HFFc6 (cell line): ENCODE measurements at regions not wholly inside any gene's neighbourhood (a gene's known extent, or its start where the extent isn't known, plus 50 kb on each side); places are given as distances from the start of the nearest gene placed in this dataset.

Experiments
- DNase-seq: peaks from one replicate; pipeline ENCODE4 v3.0.0-alpha.2; 2018
- H3K27ac Mint-ChIP-seq: 2 replicates; pipeline ENCODE4 v1.8.0; 2020; ENCODE audit warnings: mild to moderate bottlenecking, mixed read lengths
- H3K27me3 Mint-ChIP-seq: 2 replicates; pipeline ENCODE4 v1.8.0; 2021; ENCODE audit warnings: mild to moderate bottlenecking, moderate library complexity, mixed read lengths; ENCODE audit not compliant: insufficient read depth
- H3K36me3 Mint-ChIP-seq: 2 replicates; pipeline ENCODE4 v1.8.0; 2021; ENCODE audit warnings: low read depth, mixed read lengths
- H3K4me1 Mint-ChIP-seq: 2 replicates; pipeline ENCODE4 v1.8.0; 2020; ENCODE audit warnings: low read depth, mixed read lengths
- H3K4me3 Mint-ChIP-seq: 2 replicates; pipeline ENCODE4 v1.8.0; 2020; ENCODE audit warnings: mild to moderate bottlenecking, moderate library complexity, mixed read lengths
- H3K9me3 Mint-ChIP-seq: 2 replicates; pipeline ENCODE4 v1.8.0; 2020; ENCODE audit warnings: mild to moderate bottlenecking, mixed read lengths
- CTCF ChIP-seq: fragments of 200-600 bp; sonication (generic); IDR thresholded peaks from 2 replicates; pipeline ENCODE4 v1.5.0; 2021; ENCODE audit warnings: antibody characterized with exemption, mild to moderate bottlenecking

DNA sequence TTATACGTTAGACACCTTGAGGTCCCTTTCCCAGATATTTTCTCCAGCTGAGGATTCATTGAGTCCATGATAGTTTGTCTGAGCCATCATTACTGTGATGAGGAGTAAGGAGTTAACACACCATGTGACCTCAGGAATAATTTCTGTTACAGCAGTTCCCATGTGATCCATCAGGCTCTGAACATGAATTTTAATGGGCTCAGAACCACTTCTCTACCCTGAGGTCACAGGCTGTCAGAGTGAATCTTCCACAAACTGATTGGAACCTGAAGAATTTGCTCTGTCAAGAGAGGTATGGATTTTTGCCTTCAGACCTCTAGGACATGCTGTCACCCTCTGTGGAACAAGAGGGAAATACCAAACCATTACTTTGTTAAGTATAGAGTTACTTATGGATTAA is 81.0 kb downstream of the NTMT2 start:
- Mint-ChIP-seq H3K4me1 (peaks cover 15% of the 10 kb centered on the region; the same call in 1 of the 2 replicates), H3K27me3 (no peaks in the 10 kb centered on the region; the same call in 1 of the 2 replicates), H3K9me3 (no peaks in the 10 kb centered on the region), H3K4me3 (no peak overlapping the region), H3K36me3 (no peaks in the 10 kb centered on the region), H3K27ac (no peak overlapping the region)
- DNase-seq = no peak
- no peak for TF ChIP-seq CTCF

DNA sequence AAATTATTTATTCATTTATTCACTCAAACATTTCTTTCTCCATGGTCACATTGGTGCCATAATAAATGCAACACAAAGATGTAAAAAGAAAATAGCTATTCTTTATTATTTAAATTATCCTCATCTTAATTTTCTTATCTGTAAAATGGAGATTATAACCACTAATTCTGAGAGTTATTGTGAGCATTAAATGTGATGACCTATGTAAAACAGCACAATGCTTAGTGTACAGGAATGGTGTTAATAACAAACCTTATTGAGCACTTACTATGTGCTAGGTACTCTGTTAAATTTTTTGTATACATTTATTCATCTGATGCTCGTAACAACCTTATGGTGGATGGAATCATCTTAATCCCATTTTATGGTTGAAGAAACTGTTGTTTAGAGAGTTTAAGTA is 84.6 kb downstream of the NTMT2 start:
- H3K4me3 Mint-ChIP-seq = no peak overlapping the region
- no peak overlapping the region for H3K27ac Mint-ChIP-seq
- no peak for TF ChIP-seq CTCF
- peaks cover 19% of the 10 kb centered on the region; the same call in 1 of the 2 replicates for H3K4me1 Mint-ChIP-seq
- no peaks in the 10 kb centered on the region for H3K36me3 Mint-ChIP-seq
- H3K27me3 Mint-ChIP-seq = no peaks in the 10 kb centered on the region
- no peak for DNase-seq
- no peaks in the 10 kb centered on the region for H3K9me3 Mint-ChIP-seq

- peaks cover 7% of the 10 kb centered on the region; the same call in 1 of the 2 replicates for H3K4me1 Mint-ChIP-seq
- no peaks in the 10 kb centered on the region for H3K9me3 Mint-ChIP-seq
- H3K36me3 Mint-ChIP-seq = no peaks in the 10 kb centered on the region
- H3K27me3 Mint-ChIP-seq = no peaks in the 10 kb centered on the region
- no peak for TF ChIP-seq CTCF
- no peak overlapping the region for H3K4me3 Mint-ChIP-seq
- H3K27ac Mint-ChIP-seq = no peak overlapping the region
- DNase-seq = no peak
Observed at GRCh38 chr1:170231662-170232061, 85.9 kb downstream of the NTMT2 start.

DNA sequence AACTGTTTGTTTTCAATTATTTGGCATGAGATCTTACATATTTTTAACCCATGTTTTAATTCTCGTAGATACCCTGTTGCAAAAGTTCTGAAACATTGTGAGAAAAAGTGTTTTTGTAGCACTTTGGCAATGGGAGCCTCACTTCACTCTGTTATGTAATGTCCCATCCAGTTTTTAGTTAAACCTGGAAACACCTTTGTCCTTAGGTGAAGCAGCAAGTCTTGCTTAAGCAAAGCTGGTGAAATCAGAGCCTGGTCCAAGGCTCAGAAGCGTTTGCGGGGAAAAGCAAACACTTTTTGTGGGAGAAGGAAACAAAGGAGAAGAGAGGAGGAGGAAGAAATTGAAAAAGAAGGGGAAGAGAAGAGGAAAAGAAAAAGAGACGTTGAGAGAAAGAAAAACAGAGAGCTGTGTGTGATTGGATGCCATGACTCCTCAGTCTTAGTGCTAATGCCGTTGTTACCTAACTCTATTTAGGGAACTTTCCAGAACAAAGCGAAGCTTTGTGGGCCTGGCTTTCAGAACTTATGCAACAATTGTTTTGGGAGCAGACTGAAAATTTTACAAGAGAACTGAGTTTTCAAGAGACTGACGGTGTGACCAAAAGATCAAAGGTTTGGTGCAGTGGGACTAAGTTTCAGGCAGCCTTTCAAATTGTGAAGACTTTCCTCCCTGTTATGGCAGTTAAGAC is 93.1 kb downstream of the NTMT2 start:
- no peaks in the 10 kb centered on the region for H3K36me3 Mint-ChIP-seq
- no peaks in the 10 kb centered on the region for H3K9me3 Mint-ChIP-seq
- H3K4me3 Mint-ChIP-seq = no peak overlapping the region
- H3K4me1 Mint-ChIP-seq = peaks cover 19% of the 10 kb centered on the region
- no peak overlapping the region for H3K27ac Mint-ChIP-seq
- TF ChIP-seq CTCF = no peak
- DNase-seq = no peak
- H3K27me3 Mint-ChIP-seq = no peaks in the 10 kb centered on the region

DNA sequence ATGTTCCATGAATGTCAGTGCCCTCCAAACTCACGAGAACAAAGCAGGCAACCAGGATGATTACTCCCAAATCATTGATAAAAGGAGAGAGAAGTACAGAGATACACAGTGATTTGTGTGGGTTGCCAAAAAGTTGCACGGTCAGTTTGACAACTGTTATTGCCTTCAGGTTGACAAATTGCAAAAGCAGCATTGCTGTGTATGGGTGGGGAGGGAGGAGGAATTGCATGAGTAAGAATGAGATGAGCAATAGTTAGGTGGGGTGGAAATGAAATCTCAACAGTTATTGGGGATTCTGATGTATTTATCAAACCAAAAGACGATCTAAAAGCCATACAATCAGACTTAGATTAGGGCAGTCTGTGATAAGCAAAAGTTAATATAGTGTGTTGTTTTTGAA is 93.7 kb downstream of the NTMT2 start:
- Mint-ChIP-seq H3K36me3 (no peaks in the 10 kb centered on the region), H3K4me3 (no peak overlapping the region), H3K27me3 (no peaks in the 10 kb centered on the region), H3K4me1 (peaks cover 19% of the 10 kb centered on the region), H3K27ac (no peak overlapping the region), H3K9me3 (no peaks in the 10 kb centered on the region)
- no peak for TF ChIP-seq CTCF
- DNase-seq = no peak
